ENCODE measurements at regions not wholly inside any gene's neighbourhood (a gene's known extent, or its start where the extent isn't known, plus 50 kb on each side); places are given as distances from the start of the nearest gene placed in this dataset.

- no peak overlapping the region for H3K4me3 ChIP-seq (ENCODE audit: severe bottlenecking)
- ATAC-seq (ENCODE audit: low read depth) (no peak), DNase-seq (ENCODE audit: low spot score) (no peak)
- H3K27me3 ChIP-seq (ENCODE audit: insufficient read depth, poor library complexity, severe bottlenecking): no peaks in the 10 kb centered on the region
- TF ChIP-seq CTCF (IDR thresholded peaks at IDR 0.05; ENCODE audit: poor library complexity, severe bottlenecking): no peak
- no peaks in the 10 kb centered on the region for H3K9me3 ChIP-seq (ENCODE audit: severe bottlenecking)
- H3K36me3 ChIP-seq (ENCODE audit: low read depth): no peaks in the 10 kb centered on the region
- no peak overlapping the region for H3K27ac ChIP-seq (ENCODE audit: poor library complexity, severe bottlenecking)
- no peaks in the 10 kb centered on the region for H3K4me1 ChIP-seq (ENCODE audit: insufficient read depth, poor library complexity, severe bottlenecking)
These were observed 56.7 kb upstream of the PRR23C start for GRCh38 chr3:139101396-139101795.

- TF ChIP-seq CTCF (IDR thresholded peaks at IDR 0.05; ENCODE audit: poor library complexity, severe bottlenecking): no peak
- H3K4me1 ChIP-seq (ENCODE audit: insufficient read depth, poor library complexity, severe bottlenecking): no peaks in the 10 kb centered on the region
- H3K27me3 ChIP-seq (ENCODE audit: insufficient read depth, poor library complexity, severe bottlenecking): no peaks in the 10 kb centered on the region
- H3K36me3 ChIP-seq (ENCODE audit: low read depth): no peaks in the 10 kb centered on the region
- no peaks in the 10 kb centered on the region for H3K9me3 ChIP-seq (ENCODE audit: severe bottlenecking)
- ATAC-seq (ENCODE audit: low read depth): no peak
- no peak overlapping the region for H3K4me3 ChIP-seq (ENCODE audit: severe bottlenecking)
- DNase-seq (ENCODE audit: low spot score): no peak
- no peak overlapping the region for H3K27ac ChIP-seq (ENCODE audit: poor library complexity, severe bottlenecking)
These were observed 58.8 kb upstream of the PRR23C start for GRCh38 chr3:139103484-139103883.

- Histone ChIP-seq H3K4me1 (ENCODE audit: insufficient read depth, poor library complexity, severe bottlenecking) (no peaks in the 10 kb centered on the region), H3K4me3 (ENCODE audit: severe bottlenecking) (no peak overlapping the region), H3K27me3 (ENCODE audit: insufficient read depth, poor library complexity, severe bottlenecking) (peaks cover under 1% of the 10 kb centered on the region), H3K9me3 (ENCODE audit: severe bottlenecking) (no peaks in the 10 kb centered on the region), H3K27ac (ENCODE audit: poor library complexity, severe bottlenecking) (no peak overlapping the region), H3K36me3 (ENCODE audit: low read depth) (no peaks in the 10 kb centered on the region)
- ATAC-seq (ENCODE audit: low read depth): no peak
- no peak for DNase-seq (ENCODE audit: low spot score)
- TF ChIP-seq CTCF (IDR thresholded peaks at IDR 0.05; ENCODE audit: poor library complexity, severe bottlenecking): no peak
These were observed 59.4 kb upstream of the PRR23C start for GRCh38 chr3:139104062-139104461.

GRCh38 chr3:139105154-139105702 lies 60.5 kb upstream of the PRR23C start:
- TF ChIP-seq CTCF (IDR thresholded peaks at IDR 0.05; ENCODE audit: poor library complexity, severe bottlenecking): no peak
- peaks cover 2% of the 10 kb centered on the region for H3K27me3 ChIP-seq (ENCODE audit: insufficient read depth, poor library complexity, severe bottlenecking)
- DNase-seq (ENCODE audit: low spot score): no peak
- no peak overlapping the region for H3K27ac ChIP-seq (ENCODE audit: poor library complexity, severe bottlenecking)
- no peaks in the 10 kb centered on the region for H3K4me1 ChIP-seq (ENCODE audit: insufficient read depth, poor library complexity, severe bottlenecking)
- no peaks in the 10 kb centered on the region for H3K36me3 ChIP-seq (ENCODE audit: low read depth)
- no peak for ATAC-seq (ENCODE audit: low read depth)
- H3K4me3 ChIP-seq (ENCODE audit: severe bottlenecking): no peak overlapping the region
- H3K9me3 ChIP-seq (ENCODE audit: severe bottlenecking): no peaks in the 10 kb centered on the region

GRCh38 chr3:139106013-139106932 lies 61.6 kb upstream of the PRR23C start:
- Histone ChIP-seq H3K36me3 (ENCODE audit: low read depth) (no peaks in the 10 kb centered on the region), H3K27ac (ENCODE audit: poor library complexity, severe bottlenecking) (no peak overlapping the region), H3K9me3 (ENCODE audit: severe bottlenecking) (no peaks in the 10 kb centered on the region), H3K4me1 (ENCODE audit: insufficient read depth, poor library complexity, severe bottlenecking) (no peaks in the 10 kb centered on the region), H3K4me3 (ENCODE audit: severe bottlenecking) (no peak overlapping the region), H3K27me3 (ENCODE audit: insufficient read depth, poor library complexity, severe bottlenecking) (peaks cover 2% of the 10 kb centered on the region)
- TF ChIP-seq CTCF (IDR thresholded peaks at IDR 0.05; ENCODE audit: poor library complexity, severe bottlenecking): no peak
- no peak for ATAC-seq (ENCODE audit: low read depth)
- DNase-seq (ENCODE audit: low spot score): no peak
